ENCODE measurements at regions not wholly inside any gene's neighbourhood (a gene's known extent, or its start where the extent isn't known, plus 50 kb on each side); places are given as distances from the start of the nearest gene placed in this dataset.

- DNase-seq (no peak), ATAC-seq (no peak)
- intact Hi-C loops (cut with DNase I): no loop called here
- TF ChIP-seq CTCF (IDR thresholded peaks at IDR 0.05): no peak
- Histone ChIP-seq H3K27me3 (ENCODE audit: low read depth) (no peaks in the 10 kb centered on the region), H3K36me3 (no peaks in the 10 kb centered on the region), H3K9me3 (no peaks in the 10 kb centered on the region), H3K27ac (no peak overlapping the region), H3K4me1 (no peaks in the 10 kb centered on the region), H3K4me3 (no peak overlapping the region)
Measured at GRCh38 chr14:84040101-84040500, 1489.8 kb upstream of the FLRT2 start.

- Histone ChIP-seq H3K27ac (no peak overlapping the region), H3K4me3 (no peak overlapping the region), H3K27me3 (ENCODE audit: low read depth) (no peaks in the 10 kb centered on the region), H3K4me1 (no peaks in the 10 kb centered on the region), H3K9me3 (no peaks in the 10 kb centered on the region), H3K36me3 (no peaks in the 10 kb centered on the region)
- no peak for TF ChIP-seq CTCF (IDR thresholded peaks at IDR 0.05)
- ATAC-seq (no peak), DNase-seq (no peak)
- intact Hi-C loops (cut with DNase I): no loop called here
Measured at GRCh38 chr14:84041421-84041820, 1488.5 kb upstream of the FLRT2 start.

- no peaks in the 10 kb centered on the region for H3K4me1 ChIP-seq
- no peak for DNase-seq
- no peak for ATAC-seq
- no peaks in the 10 kb centered on the region for H3K27me3 ChIP-seq (ENCODE audit: low read depth)
- H3K4me3 ChIP-seq: no peak overlapping the region
- H3K36me3 ChIP-seq: no peaks in the 10 kb centered on the region
- no peak overlapping the region for H3K27ac ChIP-seq
- H3K9me3 ChIP-seq: no peaks in the 10 kb centered on the region
- TF ChIP-seq CTCF (IDR thresholded peaks at IDR 0.05): no peak
- intact Hi-C loops (cut with DNase I): no loop called here
Measured at GRCh38 chr14:84042992-84043391, 1487.0 kb upstream of the FLRT2 start.

- intact Hi-C loops (cut with DNase I): no loop called here
Measured at GRCh38 chr14:84064316-84065125, 1465.4 kb upstream of the FLRT2 start.

GRCh38 chr14:84065811-84066210 lies 1464.1 kb upstream of the FLRT2 start:
- no peaks in the 10 kb centered on the region for H3K36me3 ChIP-seq
- no peak overlapping the region for H3K4me3 ChIP-seq
- TF ChIP-seq CTCF (IDR thresholded peaks at IDR 0.05): no peak
- H3K27me3 ChIP-seq (ENCODE audit: low read depth): no peaks in the 10 kb centered on the region
- H3K27ac ChIP-seq: no peak overlapping the region
- H3K9me3 ChIP-seq: no peaks in the 10 kb centered on the region
- ATAC-seq: no peak
- intact Hi-C loops (cut with DNase I): no loop called here
- no peak for DNase-seq
- H3K4me1 ChIP-seq: no peaks in the 10 kb centered on the region

More at GRCh38 chr14:84064316-84065125, 1465.4 kb upstream of the FLRT2 start:
- H3K36me3 ChIP-seq: no peaks in the 10 kb centered on the region
- H3K4me1 ChIP-seq: no peaks in the 10 kb centered on the region
- DNase-seq (no peak), ATAC-seq (no peak)
- H3K9me3 ChIP-seq: no peaks in the 10 kb centered on the region
- H3K27me3 ChIP-seq (ENCODE audit: low read depth): no peaks in the 10 kb centered on the region
- no peak overlapping the region for H3K4me3 ChIP-seq
- no peak for TF ChIP-seq CTCF (IDR thresholded peaks at IDR 0.05)
- no peak overlapping the region for H3K27ac ChIP-seq
